ENCODE measurements at regions not wholly inside any gene's neighbourhood (a gene's known extent, or its start where the extent isn't known, plus 50 kb on each side); places are given as distances from the start of the nearest gene placed in this dataset.
"Not testable (repeated sequence)": the region's sequence is repeated elsewhere in the genome, so short reads cannot be mapped to it uniquely, and the experiment has no call there.

DNA sequence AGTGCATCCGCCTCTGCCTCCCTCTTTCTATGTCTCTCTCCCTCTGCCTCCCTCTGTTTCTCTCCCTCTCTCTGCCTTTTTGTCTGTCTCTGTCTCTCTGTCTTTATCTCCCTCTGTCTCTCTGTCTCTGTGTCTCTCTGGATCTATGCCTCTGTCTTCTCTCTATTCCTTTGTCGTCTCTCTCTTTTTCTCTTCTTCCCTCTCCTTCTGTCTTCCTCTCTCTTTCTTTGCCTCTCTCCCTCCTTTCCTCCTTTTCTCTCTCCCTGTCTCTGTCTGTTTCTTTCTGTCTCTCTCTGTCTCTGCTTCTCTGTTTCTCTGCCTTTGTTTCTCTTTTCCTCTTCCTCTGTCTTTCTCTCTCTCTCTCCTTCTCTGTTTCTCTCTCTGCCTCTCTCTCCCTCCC lies 678.8 kb upstream of the NRP1 start:
- DNase-seq = no peak

DNA sequence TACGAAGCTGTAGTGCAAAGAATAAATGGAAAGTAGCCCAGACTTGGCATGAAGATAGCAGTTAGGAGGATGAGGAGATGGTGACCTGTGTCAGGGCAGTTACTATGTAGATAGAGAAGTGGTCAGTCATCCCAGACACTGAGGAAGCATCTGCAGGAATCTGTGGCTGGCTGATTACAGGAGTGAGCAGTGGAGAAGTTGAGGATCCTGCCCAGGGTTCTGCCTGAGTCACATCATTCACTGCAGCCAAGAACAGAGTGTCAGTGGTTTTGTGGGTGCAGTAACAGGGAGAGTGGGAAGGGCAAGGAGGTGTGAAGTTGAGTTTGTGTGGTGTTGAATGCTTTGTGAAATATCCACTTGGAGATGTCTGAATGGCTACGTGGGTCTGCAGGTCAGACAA lies 676.4 kb upstream of the NRP1 start:
- no peak for DNase-seq

DNA sequence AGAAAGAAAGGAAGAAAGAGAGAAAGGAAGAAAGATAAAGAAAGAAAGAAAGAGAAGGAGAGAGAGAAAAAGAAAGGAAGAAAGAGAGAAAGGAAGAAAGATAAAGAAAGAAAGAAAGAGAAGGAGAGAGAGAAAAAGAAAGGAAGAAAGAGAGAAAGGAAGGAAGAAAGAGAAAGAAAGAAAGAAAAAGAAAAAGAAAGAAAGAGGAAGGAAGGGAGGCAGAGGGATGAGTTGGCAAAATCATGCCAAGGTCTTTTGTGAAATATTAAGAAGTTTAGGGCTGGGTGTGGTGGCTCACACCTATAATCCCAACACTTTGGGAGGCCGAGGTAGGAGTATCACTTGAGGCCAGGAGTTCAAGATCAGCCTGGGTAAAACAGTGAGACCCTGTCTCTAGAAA lies 675.8 kb upstream of the NRP1 start:
- not testable (repeated sequence) for DNase-seq

- no peak for DNase-seq
Observed at GRCh38 chr10:34008656-34009055, 674.2 kb upstream of the NRP1 start.

DNA sequence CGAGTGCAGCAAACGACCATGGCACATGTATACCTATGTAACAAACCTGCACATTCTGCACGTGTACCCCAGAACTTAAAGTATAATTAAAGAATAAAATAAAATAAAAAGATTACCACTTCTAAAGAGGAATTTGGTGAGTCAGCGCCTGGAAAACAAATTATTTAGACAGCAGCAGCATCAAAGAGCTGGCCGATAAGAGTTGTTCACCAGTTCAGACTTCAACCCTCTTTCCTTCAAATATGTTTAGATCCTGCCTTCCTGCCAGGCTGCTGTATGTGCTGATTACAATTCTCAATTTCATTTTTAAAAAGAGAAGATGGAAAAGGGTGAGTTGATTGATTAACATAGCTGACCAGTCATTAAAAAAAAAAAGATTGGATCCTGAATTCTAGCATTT lies 672.0 kb upstream of the NRP1 start:
- DNase-seq = no peak

DNA sequence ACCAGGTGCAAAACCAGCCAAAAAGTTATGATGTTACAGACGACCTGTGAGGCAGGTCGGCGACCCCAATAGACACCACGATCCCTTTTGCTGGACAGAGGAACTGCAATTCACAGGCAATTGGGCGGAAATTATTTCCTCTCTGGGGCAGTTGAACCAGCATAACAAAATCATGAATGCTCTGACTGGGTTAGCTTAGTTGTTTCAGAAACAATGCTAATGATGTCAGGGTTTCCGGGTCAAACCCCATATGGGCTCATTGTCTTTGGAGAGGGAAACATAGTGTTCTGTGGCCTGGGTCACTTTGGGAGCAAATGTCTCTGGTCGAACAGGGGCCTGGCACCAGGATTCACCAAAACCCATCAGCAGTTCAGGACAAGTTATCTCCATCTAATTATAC lies 669.1 kb upstream of the NRP1 start:
- no peak for DNase-seq

DNA sequence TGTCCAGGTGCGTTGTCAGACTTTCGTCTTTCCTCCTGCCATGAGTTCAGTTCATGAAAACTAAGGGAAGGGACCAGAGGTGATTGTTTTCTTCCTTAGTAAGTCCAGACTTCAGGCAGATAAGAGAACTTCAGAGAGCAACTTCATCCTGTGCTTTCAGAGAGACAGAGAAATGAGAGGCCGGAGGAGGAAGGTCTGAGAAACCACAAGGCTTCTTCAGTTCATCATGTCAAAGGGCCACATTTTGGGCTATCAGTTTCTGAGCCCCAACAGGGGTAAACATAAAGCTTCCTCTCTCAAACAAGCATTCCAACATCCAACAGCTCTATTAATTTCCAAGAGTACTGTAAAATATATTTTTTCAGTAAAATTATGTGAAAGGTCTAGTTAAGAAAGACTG lies 668.4 kb upstream of the NRP1 start:
- no peak for DNase-seq

DNA sequence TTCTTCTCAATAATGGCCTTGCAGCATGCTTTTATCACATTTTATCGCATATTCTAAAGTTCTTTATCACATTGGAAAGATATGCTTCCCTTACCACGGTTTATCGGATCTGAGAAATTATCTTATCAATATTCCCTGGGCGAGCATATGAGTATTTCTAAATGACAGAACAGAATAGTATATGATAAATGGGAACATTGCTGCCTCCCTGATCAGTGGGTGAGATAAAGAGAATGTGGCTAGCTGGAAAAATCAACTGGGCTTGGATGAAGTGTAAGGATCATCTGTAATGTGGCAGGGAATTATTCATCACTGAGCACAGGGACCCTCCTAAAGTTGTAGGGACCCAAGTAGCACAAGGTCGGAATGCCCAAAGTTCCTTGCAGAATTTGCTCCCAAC lies 667.4 kb upstream of the NRP1 start:
- no peak for DNase-seq

DNA sequence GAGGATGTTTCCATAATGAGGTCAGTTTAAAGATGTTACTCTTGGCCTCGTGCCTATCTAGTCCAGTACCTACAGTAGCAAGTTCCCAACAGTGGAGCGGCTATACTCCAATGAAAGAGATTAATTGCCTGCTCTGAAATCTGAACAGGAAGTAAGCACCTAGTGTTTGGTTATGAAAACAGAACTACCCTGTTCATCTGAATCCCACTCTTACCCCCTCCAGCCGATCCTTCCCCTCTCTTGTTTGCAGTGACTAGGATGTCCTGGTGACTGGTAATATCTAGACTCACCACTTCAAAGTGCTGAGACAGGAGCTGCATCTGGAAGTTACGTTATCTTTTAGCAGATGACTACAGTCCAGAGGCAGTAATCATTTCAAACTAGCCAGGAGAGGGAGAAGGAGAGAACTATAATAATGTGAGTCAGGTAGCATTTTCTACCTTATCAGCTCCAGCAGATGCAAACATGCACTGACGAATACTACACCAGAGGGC lies 666.7 kb upstream of the NRP1 start:
- no peak for DNase-seq

- no peak for DNase-seq
Observed at GRCh38 chr10:33993917-33994316, 659.5 kb upstream of the NRP1 start.

DNA sequence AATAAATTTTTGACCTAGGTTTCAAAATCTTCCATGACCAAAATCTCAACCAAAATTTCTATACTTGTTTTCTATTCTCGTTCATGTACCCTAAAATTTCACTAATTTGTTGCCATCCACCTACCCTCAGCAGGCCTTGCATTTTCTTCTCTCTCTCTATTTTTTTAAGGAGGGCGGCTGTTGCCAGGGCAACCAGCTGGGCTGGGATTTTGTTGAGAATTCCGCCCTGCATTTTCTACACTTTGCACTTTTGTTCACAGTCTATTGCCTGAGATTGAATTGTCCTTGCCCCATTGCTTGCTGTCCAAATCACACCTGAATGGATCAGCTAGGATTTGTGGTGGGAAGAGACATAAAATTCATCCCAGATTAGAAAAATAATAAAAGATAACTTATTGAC lies 657.5 kb upstream of the NRP1 start:
- DNase-seq = no peak

DNA sequence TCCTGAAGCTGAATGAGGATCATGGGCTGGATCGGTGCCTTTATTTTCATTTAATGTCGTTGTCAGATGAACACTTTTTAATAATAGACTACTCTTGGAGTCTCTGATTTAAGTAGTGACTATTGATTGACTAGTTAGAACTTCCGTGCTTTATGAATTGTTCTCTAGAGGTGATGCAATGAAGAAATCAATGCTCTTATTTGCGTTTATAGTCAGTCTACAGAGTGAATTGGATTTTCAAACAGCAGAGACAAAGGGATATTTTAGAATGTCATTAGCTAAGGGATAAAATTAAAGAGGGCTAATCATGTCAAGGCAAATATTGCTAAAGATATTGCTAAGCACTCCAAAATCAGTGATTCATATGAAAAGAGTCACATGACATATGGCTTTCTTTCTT lies 652.0 kb upstream of the NRP1 start:
- no peak for DNase-seq

- DNase-seq = no peak
Observed at GRCh38 chr10:33986016-33986415, 651.5 kb upstream of the NRP1 start.

DNA sequence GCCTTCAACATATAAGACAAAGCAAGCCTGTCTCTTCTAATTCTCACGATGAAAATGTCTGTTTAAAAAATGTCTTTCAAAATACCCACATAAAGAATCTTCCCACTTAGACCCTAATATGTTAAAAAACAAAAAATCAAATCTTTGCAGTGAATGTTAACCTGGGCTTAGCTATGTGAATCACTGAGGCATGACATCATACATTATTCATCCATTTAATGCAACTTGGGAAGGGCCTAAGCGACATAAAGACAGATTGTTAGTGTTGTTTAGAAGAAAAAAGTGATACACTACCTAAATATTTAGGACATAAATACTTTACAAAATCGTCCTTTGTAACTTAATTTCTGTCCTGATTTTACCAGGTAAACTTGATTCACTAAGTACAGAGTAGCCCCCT lies 648.5 kb upstream of the NRP1 start:
- no peak for DNase-seq

- DNase-seq = no peak
Observed at GRCh38 chr10:33981301-33981700, 646.8 kb upstream of the NRP1 start.

DNA sequence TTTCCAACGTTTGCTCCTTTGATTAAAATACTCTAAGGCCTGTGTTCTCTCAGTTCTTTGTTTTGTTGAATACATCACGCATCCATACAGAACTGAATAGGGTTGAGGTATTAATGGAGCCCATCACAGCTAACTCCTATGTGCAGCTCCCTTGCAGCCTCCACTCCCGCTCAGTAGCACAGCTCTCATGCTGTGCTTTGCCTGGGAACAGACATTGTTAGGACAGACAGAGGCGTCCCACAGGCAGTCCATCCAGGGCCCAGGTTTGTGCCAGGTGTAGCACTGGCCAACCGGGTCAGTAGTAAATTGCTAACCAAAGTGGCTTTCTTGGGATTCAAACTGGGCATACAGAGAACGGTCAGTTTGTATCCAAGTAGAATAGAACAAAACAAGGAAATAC lies 644.7 kb upstream of the NRP1 start:
- no peak for DNase-seq

DNA sequence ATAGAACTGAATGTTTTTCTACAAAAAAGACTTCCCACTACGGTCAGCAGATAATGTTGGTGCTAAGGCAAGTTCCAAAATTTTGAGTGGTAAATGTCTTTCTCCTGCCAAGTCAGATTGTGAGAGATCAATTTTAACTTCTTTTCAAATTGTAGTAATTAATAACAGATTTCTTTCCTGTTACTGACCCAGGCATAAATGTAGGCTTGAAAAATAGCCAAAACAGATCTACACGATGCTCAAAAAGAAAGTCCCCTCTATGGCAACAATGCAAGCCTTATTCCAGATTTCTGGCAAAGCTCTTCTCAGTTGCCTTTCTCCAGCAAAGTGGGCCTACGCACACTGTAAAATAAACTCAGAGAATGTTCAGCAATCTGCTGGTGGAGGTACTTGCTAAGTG lies 641.0 kb upstream of the NRP1 start:
- DNase-seq = no peak

GRCh38 chr10:33974976-33975478 lies 640.6 kb upstream of the NRP1 start:
- no peak for DNase-seq

GRCh38 chr10:33968983-33969382 lies 634.5 kb upstream of the NRP1 start:
- no peak for DNase-seq

GRCh38 chr10:33967606-33968120 lies 633.2 kb upstream of the NRP1 start:
- no peak for DNase-seq

DNA sequence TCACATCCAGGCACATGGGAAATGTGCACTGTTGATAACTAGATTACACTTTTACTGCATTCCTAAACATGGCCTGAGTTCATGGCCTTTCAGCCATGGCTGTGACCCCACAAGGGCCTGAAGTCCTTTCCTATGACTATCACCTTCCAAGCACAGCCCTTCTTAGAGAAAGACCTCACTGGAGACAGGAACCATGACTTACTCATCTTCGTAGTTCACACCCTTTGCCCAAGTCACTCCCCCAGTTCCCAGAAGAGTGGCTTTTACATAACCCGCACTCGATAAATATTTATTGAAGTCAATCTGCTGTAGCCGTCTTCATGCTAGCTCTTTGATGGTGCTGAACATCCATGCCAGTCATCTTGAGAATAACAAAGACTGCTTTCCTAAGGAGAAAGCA lies 632.5 kb upstream of the NRP1 start:
- no peak for DNase-seq

GRCh38 chr10:33965795-33966581 lies 631.5 kb upstream of the NRP1 start:
- DNase-seq = no peak

GRCh38 chr10:33963729-33964128 lies 629.3 kb upstream of the NRP1 start:
- DNase-seq = no peak

DNA sequence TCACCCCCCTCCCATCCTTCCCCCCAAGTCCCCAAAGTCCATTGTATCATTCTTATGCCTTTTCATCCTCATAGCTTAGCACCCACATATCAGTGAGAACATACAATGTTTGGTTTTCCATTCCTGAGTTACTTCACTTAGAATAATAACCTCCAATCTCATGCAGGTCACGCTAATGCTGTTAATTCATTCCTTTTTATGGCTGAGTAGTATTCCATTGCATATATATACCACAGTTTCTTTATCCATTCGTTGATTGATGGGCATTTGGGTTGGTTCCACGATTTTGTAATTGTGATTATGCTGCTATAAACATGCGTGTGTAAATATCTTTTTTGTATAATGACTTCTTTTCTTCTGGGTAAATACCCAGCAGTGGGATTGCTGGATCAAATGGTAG lies 621.9 kb upstream of the NRP1 start:
- not testable (repeated sequence) for DNase-seq

DNA sequence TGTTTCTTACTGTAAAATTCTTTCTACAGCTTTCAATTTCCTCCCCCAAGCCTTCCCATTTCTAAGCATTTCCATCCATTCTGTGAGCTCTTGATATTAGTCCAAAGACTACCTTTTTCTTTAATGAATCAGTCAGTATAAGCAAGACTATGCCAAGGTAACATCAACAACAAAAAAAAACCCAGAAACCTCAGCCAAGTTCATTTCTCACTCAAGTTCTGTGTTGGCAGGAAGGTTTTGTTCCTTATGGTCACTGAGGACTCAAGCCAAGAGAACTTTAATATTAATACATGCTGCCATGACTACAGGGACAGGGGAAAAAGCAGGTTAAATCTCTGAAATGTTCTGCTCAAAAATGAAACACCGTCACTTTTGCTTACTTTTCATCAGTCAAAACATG lies 621.2 kb upstream of the NRP1 start:
- no peak for DNase-seq
